ENCODE measurements at regions not wholly inside any gene's neighbourhood (a gene's known extent, or its start where the extent isn't known, plus 50 kb on each side); places are given as distances from the start of the nearest gene placed in this dataset.

GRCh38 chr6:138559143-138559542 lies 59.8 kb upstream of the NHSL1 start:
- Histone ChIP-seq H2BK120ac (replicated peaks; ENCODE audit: low read depth, low read length) (no peak overlapping the region), H2BK20ac (ENCODE audit: low read length) (no peak overlapping the region), H3K4me2 (ENCODE audit: insufficient read depth in 1 of 2, low read depth in 2 of 2, low read length in 2 of 2) (no peak overlapping the region), H4K5ac (ENCODE audit: insufficient read length, low read depth, low read length) (no peak overlapping the region), H4K20me1 (replicated peaks in 1 of 2; ENCODE audit: control insufficient read depth in 1 of 2, insufficient read depth in 2 of 2, low read length in 2 of 2) (no peaks in the 10 kb centered on the region), H2BK12ac (ENCODE audit: low read depth, low read length) (no peak overlapping the region), H3K79me1 (ENCODE audit: low read depth, low read length) (peaks cover 8% of the 10 kb centered on the region), H3K4me1 (replicated peaks in 1 of 4; ENCODE audit: control insufficient read depth in 3 of 4, insufficient read depth in 4 of 4, low read length in 3 of 4) (peaks cover 0 to 16% (median 8%) of the 10 kb centered on the region in 4 experiments; a peak in 5 of 7 replicates), H3K56ac (replicated peaks; ENCODE audit: insufficient read length, low read depth, low read length) (no peak overlapping the region), H2BK15ac (ENCODE audit: low read length) (no peak overlapping the region), H3K9me3 (ENCODE audit: insufficient read depth in 2 of 2, low read depth in 1 of 2, low read length in 1 of 2) (no peaks in the 10 kb centered on the region), H3K14ac (ENCODE audit: insufficient read length) (no peak overlapping the region), H3K4me3 (ENCODE audit: extremely low read depth in 1 of 4, insufficient read depth in 2 of 4, low read depth in 3 of 4, low read length in 4 of 4) (no peak overlapping the region), H3K9ac (replicated peaks in 1 of 4; ENCODE audit: extremely low read depth in 1 of 4, low read depth in 3 of 4, low read length in 3 of 4) (no peak overlapping the region), H4K91ac (replicated peaks; ENCODE audit: insufficient read length, low read length) (no peak overlapping the region), H3K18ac (ENCODE audit: extremely low read depth, low read length) (peak overlapping the region; percentile 0; the same call in 1 of the 2 replicates), H2AFZ (ENCODE audit: low read length) (no peak overlapping the region), H3K4ac (replicated peaks; ENCODE audit: insufficient read length, low read depth, low read length) (no peak overlapping the region), H2BK5ac (ENCODE audit: low read depth, low read length) (no peak overlapping the region; the same call in 1 of the 2 replicates), H2AK5ac (ENCODE audit: low read depth, low read length) (no peak overlapping the region), H3K79me2 (ENCODE audit: control insufficient read depth in 1 of 2, insufficient read depth in 2 of 2, low read length in 2 of 2) (peaks cover 0 to 60% of the 10 kb centered on the region in 2 experiments; a peak in 3 of 4 replicates), H4K8ac (ENCODE audit: extremely low read depth, insufficient read depth, low read length) (no peak overlapping the region), H3K27ac (ENCODE audit: low read depth, low read length) (no peak overlapping the region), H3K23ac (ENCODE audit: insufficient read length) (no peak overlapping the region), H3K36me3 (ENCODE audit: control insufficient read depth in 2 of 4, insufficient read depth in 4 of 4, low read length in 3 of 4) (no peaks in the 10 kb centered on the region), H3K23me2 (ENCODE audit: low read depth, low read length) (no peaks in the 10 kb centered on the region), H3K27me3 (replicated peaks in 1 of 4; ENCODE audit: control insufficient read depth in 3 of 4, extremely low read depth in 1 of 4, insufficient read depth in 3 of 4, low read length in 3 of 4) (no peaks in the 10 kb centered on the region)
- no peak for DNase-seq (ENCODE audit: low read depth in 1 of 2, low spot score in 2 of 2)
- ChIA-PET POLR2A (ENCODE audit: partially characterized antibody) (interaction anchor here (0.7 to 2.0 kb wide), 2 partner anchors 12 to 16 kb away, joined by 3 to 8 read pairs; no protein-coding TSS in a partner anchor), CTCF (ENCODE audit: partially characterized antibody) (interaction anchor here (0.9 to 1.8 kb wide), 4 partner anchors 14 to 120 kb away, joined by 3 to 4 read pairs (median 3); no protein-coding TSS in a partner anchor)
- TF ChIP-seq CEBPB (IDR thresholded peaks at IDR 0.05; ENCODE audit: low read depth, low read length) (no peak), CHD2 (IDR thresholded peaks at IDR 0.05; ENCODE audit: low read length) (no peak), E2F6 (IDR thresholded peaks at IDR 0.05) (no peak), GABPA (IDR thresholded peaks at IDR 0.05; ENCODE audit: borderline replicate concordance, insufficient read depth, low read length) (no peak), HDAC2 (IDR thresholded peaks at IDR 0.05; ENCODE audit: borderline replicate concordance in 1 of 2, low read depth in 2 of 2, low read length in 2 of 2) (no peak), TEAD4 (IDR thresholded peaks at IDR 0.05; ENCODE audit: low read depth, low read length) (no peak), TCF12 (IDR thresholded peaks at IDR 0.05; ENCODE audit: low read depth, low read length) (no peak), USF2 (IDR thresholded peaks at IDR 0.05; ENCODE audit: low read length) (no peak), KDM4A (IDR thresholded peaks at IDR 0.05; ENCODE audit: low read depth, low read length, severe bottlenecking) (no peak), NRF1 (IDR thresholded peaks at IDR 0.05; ENCODE audit: low read depth, low read length) (no peak), HDAC6 (IDR thresholded peaks at IDR 0.05; ENCODE audit: low read depth, low read length) (no peak), RXRA (IDR thresholded peaks at IDR 0.05; ENCODE audit: insufficient read depth, low read depth, low read length) (no peak)
- WGBS, 2 experiments (ENCODE audit: extremely low coverage in 1 of 2, insufficient coverage in 1 of 2, insufficient read length in 1 of 2, insufficient replicate concordance in 2 of 2, low coverage in 1 of 2, low lambda C conversion rate in 2 of 2, missing lambda C conversion rate in 1 of 2) = 85% methylated on average over 4 of the region's 4 CpGs; no CpG with 5 or more reads in 1 of the 2 experiments
- FAIRE-seq = no peak
